SHP77 (cell line): ENCODE measurements at regions not wholly inside any gene's neighbourhood (a gene's known extent, or its start where the extent isn't known, plus 50 kb on each side); places are given as distances from the start of the nearest gene placed in this dataset.
"Not testable (repeated sequence)": the region's sequence is repeated elsewhere in the genome, so short reads cannot be mapped to it uniquely, and the experiment has no call there.

Experiments
- DNase-seq, 2 experiments: peaks; one replicate each; lab custom pipeline; 2025; lab: John Stamatoyannopoulos, UW

- DNase-seq: no peak
Measured at GRCh38 chr5:145104106-145104505, 731.0 kb downstream of the PRELID2 start.

GRCh38 chr5:145101246-145101645 lies 733.9 kb downstream of the PRELID2 start:
- no peak for DNase-seq

- DNase-seq: no peak
Measured at GRCh38 chr5:145090115-145090514, 745.0 kb downstream of the PRELID2 start.

GRCh38 chr5:145084834-145085233 lies 750.3 kb downstream of the PRELID2 start:
- DNase-seq: no peak

- no peak for DNase-seq
Measured at GRCh38 chr5:145077028-145077427, 758.1 kb downstream of the PRELID2 start.

GRCh38 chr5:145076040-145076439 lies 759.1 kb downstream of the PRELID2 start:
- DNase-seq: no peak

- no peak for DNase-seq
Measured at GRCh38 chr5:145072889-145073288, 762.3 kb downstream of the PRELID2 start.

- DNase-seq: no peak
Measured at GRCh38 chr5:145068721-145069120, 766.4 kb downstream of the PRELID2 start.

- no peak for DNase-seq
Measured at GRCh38 chr5:145062280-145063062, 772.7 kb downstream of the PRELID2 start.

- DNase-seq: no peak
Measured at GRCh38 chr5:145056800-145057199, 778.3 kb downstream of the PRELID2 start.

GRCh38 chr5:145050181-145050580 lies 785.0 kb downstream of the PRELID2 start:
- no peak for DNase-seq

GRCh38 chr5:145044970-145045369 lies 790.2 kb downstream of the PRELID2 start:
- no peak for DNase-seq

- DNase-seq: no peak
Measured at GRCh38 chr5:145028626-145029025, 806.5 kb downstream of the PRELID2 start.

- DNase-seq: peak in 1 of 2 experiments; percentile 3
Measured at GRCh38 chr5:145027286-145027685, 807.9 kb downstream of the PRELID2 start.

- DNase-seq: no peak
Measured at GRCh38 chr5:145025775-145026174, 809.4 kb downstream of the PRELID2 start.

- DNase-seq: no peak
Measured at GRCh38 chr5:145015146-145015545, 820.0 kb downstream of the PRELID2 start.

- DNase-seq: no peak
Measured at GRCh38 chr5:145014109-145014508, 821.0 kb downstream of the PRELID2 start.

- DNase-seq: no peak
Measured at GRCh38 chr5:145010834-145011233, 824.3 kb downstream of the PRELID2 start.

GRCh38 chr5:145008876-145009530 lies 826.1 kb downstream of the PRELID2 start:
- DNase-seq: no peak

GRCh38 chr5:144994356-144994755 lies 823.7 kb downstream of the KCTD16 start:
- DNase-seq: not testable (repeated sequence)

GRCh38 chr5:144983101-144983500 lies 812.4 kb downstream of the KCTD16 start:
- DNase-seq: no peak

- no peak for DNase-seq
Measured at GRCh38 chr5:144979516-144980264, 809.0 kb downstream of the KCTD16 start.

GRCh38 chr5:144972317-144972716 lies 801.6 kb downstream of the KCTD16 start:
- no peak for DNase-seq
